ENCODE measurements at regions not wholly inside any gene's neighbourhood (a gene's known extent, or its start where the extent isn't known, plus 50 kb on each side); places are given as distances from the start of the nearest gene placed in this dataset.

DNA sequence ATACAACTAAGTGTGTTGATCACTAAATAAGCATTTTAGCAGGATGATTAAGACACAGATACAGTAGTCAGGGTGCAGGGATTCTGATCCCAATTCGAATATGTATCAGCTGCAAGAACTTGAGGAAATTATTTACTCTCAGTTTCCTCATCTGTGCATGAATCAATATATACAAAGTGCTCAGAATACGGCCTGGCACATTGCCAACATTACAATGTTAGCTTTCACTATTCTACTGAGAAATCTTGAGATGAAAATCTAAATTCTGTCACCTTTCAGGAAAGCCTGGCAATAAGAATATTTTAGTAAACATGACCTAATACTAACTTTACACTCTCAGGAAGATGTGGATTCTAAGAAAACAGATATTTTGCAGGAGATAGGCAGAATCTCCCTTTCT lies 1001.6 kb upstream of the IGFBP7 start:
- Histone ChIP-seq H3K79me2 (ENCODE audit: insufficient read depth, low read depth, low read length) (no peaks in the 10 kb centered on the region), H4K20me1 (ENCODE audit: insufficient read depth, low read length) (no peaks in the 10 kb centered on the region), H2AFZ (ENCODE audit: low read length) (no peak overlapping the region), H3K4me3 (ENCODE audit: low read depth, low read length, poor library complexity, severe bottlenecking) (no peak overlapping the region), H3K36me3 (ENCODE audit: insufficient read depth, low read length) (no peaks in the 10 kb centered on the region), H3K4me1 (ENCODE audit: insufficient read depth, low read length, poor library complexity, severe bottlenecking) (no peaks in the 10 kb centered on the region), H3K9me3 (ENCODE audit: low read length) (no peaks in the 10 kb centered on the region), H3K4me2 (ENCODE audit: low read length) (no peak overlapping the region), H3K27ac (ENCODE audit: low read depth, low read length, poor library complexity, severe bottlenecking) (no peak overlapping the region), H3K9me2 (ENCODE audit: insufficient read depth, low read length) (no peaks in the 10 kb centered on the region)
- no TSS peak for BruUV-seq (replicated peaks)
- ChIA-PET POLR2A (interaction anchor here (0.7 kb wide), 1 partner anchor 696 kb away, joined by 3 read pairs; no protein-coding TSS in a partner anchor), CTCF (ENCODE audit: unreplicated experiment) (no interaction called here)
- TF ChIP-seq, protein P1, sequence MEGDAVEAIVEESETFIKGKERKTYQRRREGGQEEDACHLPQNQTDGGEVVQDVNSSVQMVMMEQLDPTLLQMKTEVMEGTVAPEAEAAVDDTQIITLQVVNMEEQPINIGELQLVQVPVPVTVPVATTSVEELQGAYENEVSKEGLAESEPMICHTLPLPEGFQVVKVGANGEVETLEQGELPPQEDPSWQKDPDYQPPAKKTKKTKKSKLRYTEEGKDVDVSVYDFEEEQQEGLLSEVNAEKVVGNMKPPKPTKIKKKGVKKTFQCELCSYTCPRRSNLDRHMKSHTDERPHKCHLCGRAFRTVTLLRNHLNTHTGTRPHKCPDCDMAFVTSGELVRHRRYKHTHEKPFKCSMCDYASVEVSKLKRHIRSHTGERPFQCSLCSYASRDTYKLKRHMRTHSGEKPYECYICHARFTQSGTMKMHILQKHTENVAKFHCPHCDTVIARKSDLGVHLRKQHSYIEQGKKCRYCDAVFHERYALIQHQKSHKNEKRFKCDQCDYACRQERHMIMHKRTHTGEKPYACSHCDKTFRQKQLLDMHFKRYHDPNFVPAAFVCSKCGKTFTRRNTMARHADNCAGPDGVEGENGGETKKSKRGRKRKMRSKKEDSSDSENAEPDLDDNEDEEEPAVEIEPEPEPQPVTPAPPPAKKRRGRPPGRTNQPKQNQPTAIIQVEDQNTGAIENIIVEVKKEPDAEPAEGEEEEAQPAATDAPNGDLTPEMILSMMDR (conservative IDR thresholded peaks at IDR 0.05; ENCODE audit: low read length), result no peak
- TF ChIP-seq EZH2phosphoT487 (IDR thresholded peaks at IDR 0.05; ENCODE audit: borderline replicate concordance, low read depth, low read length), result no peak
- no peak for DNase-seq (ENCODE audit: low spot score)
- intact Hi-C loops (cut with micrococcal nuclease; ENCODE audit: unreplicated experiment), result no loop called here

DNA sequence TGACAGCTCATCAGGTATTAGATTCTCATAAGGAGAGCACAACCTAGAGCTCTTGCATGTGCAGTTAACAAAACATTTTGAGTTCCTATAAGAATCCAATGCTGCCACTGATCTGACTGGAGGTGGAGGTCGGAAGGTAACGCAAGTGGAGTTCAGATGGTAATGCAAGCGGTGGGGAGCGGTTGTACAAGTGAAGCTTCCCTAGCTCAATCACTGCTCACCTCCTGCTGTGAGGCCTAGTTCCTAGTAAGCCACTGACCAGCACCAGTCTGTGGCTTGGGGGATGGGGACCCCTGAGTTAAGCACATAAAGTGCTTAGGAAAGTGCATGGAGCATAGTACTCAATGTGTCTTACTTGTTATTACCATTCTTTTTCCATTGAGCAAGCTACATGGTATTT lies 983.2 kb upstream of the IGFBP7 start:
- BruUV-seq (replicated peaks), result no TSS peak
- intact Hi-C loops (cut with micrococcal nuclease; ENCODE audit: unreplicated experiment), result no loop called here
- DNase-seq (ENCODE audit: low spot score), result no peak

DNA sequence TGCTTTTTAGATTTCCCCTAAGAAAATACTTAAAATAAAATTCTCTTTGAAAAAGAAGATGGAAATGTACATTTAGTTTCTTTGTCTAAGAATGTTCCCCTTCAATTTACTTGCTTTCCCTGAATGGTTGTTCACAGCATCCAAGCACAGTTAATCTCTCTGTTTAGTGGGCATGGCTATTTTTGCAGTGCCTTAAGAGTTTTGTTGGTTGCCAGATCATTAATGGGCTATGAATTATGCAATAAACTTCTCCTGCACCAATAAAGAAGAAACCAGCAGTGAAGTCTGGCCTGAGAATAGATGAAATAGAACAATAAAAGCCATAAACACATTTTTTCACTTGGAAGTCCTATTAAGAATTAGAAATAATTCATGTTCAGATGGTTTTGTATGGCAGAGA lies 980.4 kb upstream of the IGFBP7 start:
- BruUV-seq (replicated peaks), result no TSS peak
- H3K79me2 ChIP-seq (ENCODE audit: insufficient read depth, low read depth, low read length), result no peaks in the 10 kb centered on the region
- H3K9me3 ChIP-seq (ENCODE audit: low read length), result no peaks in the 10 kb centered on the region
- TF ChIP-seq EZH2phosphoT487 (IDR thresholded peaks at IDR 0.05; ENCODE audit: borderline replicate concordance, low read depth, low read length), result no peak
- TF ChIP-seq, protein P1 (conservative IDR thresholded peaks at IDR 0.05; ENCODE audit: low read length), result no peak
- no peaks in the 10 kb centered on the region for H3K4me1 ChIP-seq (ENCODE audit: insufficient read depth, low read length, poor library complexity, severe bottlenecking)
- ChIA-PET POLR2A (no interaction called here), CTCF (ENCODE audit: unreplicated experiment) (no interaction called here)
- H3K9me2 ChIP-seq (ENCODE audit: insufficient read depth, low read length), result no peaks in the 10 kb centered on the region
- no peak overlapping the region for H3K27ac ChIP-seq (ENCODE audit: low read depth, low read length, poor library complexity, severe bottlenecking)
- DNase-seq (ENCODE audit: low spot score), result no peak
- no peak overlapping the region for H2AFZ ChIP-seq (ENCODE audit: low read length)
- intact Hi-C loops (cut with micrococcal nuclease; ENCODE audit: unreplicated experiment), result no loop called here
- no peak overlapping the region for H3K4me2 ChIP-seq (ENCODE audit: low read length)
- no peaks in the 10 kb centered on the region for H4K20me1 ChIP-seq (ENCODE audit: insufficient read depth, low read length)
- no peak overlapping the region for H3K4me3 ChIP-seq (ENCODE audit: low read depth, low read length, poor library complexity, severe bottlenecking)
- H3K36me3 ChIP-seq (ENCODE audit: insufficient read depth, low read length), result no peaks in the 10 kb centered on the region

More for the DNA sequence above, 983.2 kb upstream of the IGFBP7 start:
- Histone ChIP-seq H3K4me3 (ENCODE audit: low read depth, low read length, poor library complexity, severe bottlenecking) (no peak overlapping the region), H3K9me2 (ENCODE audit: insufficient read depth, low read length) (no peaks in the 10 kb centered on the region), H3K4me2 (ENCODE audit: low read length) (no peak overlapping the region), H3K4me1 (ENCODE audit: insufficient read depth, low read length, poor library complexity, severe bottlenecking) (no peaks in the 10 kb centered on the region), H3K36me3 (ENCODE audit: insufficient read depth, low read length) (no peaks in the 10 kb centered on the region), H3K79me2 (ENCODE audit: insufficient read depth, low read depth, low read length) (no peaks in the 10 kb centered on the region), H4K20me1 (ENCODE audit: insufficient read depth, low read length) (no peaks in the 10 kb centered on the region), H2AFZ (ENCODE audit: low read length) (no peak overlapping the region), H3K27ac (ENCODE audit: low read depth, low read length, poor library complexity, severe bottlenecking) (no peak overlapping the region), H3K9me3 (ENCODE audit: low read length) (no peaks in the 10 kb centered on the region)
- ChIA-PET POLR2A (no interaction called here), CTCF (ENCODE audit: unreplicated experiment) (no interaction called here)
- TF ChIP-seq, protein P1 (conservative IDR thresholded peaks at IDR 0.05; ENCODE audit: low read length), result no peak
- no peak for TF ChIP-seq EZH2phosphoT487 (IDR thresholded peaks at IDR 0.05; ENCODE audit: borderline replicate concordance, low read depth, low read length)
